Stimulated activated naive CD4-positive, alpha-beta T cell (primary cell): ENCODE measurements at regions not wholly inside any gene's neighbourhood (a gene's known extent, or its start where the extent isn't known, plus 50 kb on each side); places are given as distances from the start of the nearest gene placed in this dataset.
"Not testable (repeated sequence)": the region's sequence is repeated elsewhere in the genome, so short reads cannot be mapped to it uniquely, and the experiment has no call there.

Source experiments
- DNase-seq, 6 experiments: peaks; one replicate each; lab custom pipeline; 2025; lab: John Stamatoyannopoulos, UW

DNA sequence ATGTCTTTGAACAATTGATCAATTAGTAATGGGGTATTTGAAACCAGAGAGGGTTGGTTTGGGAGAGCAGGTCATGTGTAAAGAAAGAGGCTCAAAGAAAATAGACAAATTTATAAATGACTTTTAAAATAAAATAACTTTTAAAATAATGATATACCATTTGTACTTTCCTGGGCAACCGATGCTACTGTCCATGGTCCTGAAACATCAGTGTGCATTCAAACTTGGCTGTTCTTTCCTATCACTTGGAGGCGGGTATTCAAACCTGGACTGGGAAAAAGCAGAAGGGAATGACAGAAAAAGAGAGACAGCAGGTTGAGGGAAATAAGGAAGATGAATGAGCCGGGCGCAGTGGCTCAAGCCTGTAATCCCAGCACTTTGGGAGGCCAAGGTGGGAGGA, 1446.4 kb upstream of the WWC1 start:
- DNase-seq, result no peak

DNA sequence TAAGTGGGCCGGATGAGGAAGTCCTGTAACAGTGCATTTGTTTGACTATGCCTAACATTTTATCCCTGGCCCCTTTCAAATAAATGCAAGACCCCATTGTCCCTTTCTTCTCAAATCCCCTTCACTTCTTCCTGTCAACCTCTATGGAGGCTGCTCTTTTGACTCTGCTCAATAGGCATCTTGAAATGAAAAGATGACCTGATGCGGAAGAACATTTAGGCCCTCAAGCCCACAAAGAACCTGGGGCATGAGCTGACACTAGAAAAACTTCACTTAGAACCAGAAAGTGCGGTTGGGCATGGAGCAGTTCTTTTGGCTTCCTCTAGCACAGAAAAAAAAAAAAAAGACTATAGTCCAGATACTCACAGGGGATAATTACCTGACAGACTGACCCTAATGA, 1434.7 kb upstream of the WWC1 start:
- no peak for DNase-seq

DNA sequence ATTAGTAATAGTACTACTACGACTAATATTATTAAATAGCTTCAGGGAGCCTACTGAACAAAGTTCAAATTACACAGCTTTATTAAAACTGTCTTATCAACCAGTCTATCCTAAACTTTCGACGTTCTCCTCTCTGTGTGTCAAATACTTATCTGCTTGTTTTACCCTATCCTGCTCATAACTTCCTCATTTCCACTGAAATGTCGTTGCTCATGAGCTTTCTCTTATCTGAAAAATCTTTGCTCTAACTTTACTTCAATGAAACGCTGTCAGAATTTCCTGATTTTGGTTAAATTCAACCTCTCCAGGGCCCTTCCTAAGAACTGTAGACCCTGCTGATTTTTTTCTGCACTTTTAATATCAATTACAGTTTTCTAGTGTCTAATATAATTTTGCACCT, 1431.0 kb upstream of the WWC1 start:
- DNase-seq, result no peak

DNA sequence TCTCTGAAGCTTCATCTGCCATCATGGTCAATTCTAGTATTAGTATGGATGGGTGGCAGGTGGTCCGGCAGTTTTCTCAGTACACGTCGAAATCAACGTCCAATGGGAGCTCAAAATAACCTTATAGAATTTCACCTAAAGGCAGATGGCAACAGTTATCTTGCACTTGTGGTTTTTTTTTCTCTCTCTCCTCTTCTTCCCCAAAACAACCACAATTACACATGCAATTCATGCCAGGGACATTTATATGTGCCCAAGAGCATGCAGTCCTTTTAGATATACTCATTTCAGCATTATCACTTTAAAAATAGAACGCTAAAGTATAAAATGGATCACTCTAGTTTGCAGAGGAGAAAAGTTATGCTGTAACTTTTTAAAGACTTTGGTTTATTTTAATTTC, 1428.9 kb upstream of the WWC1 start:
- no peak for DNase-seq

DNA sequence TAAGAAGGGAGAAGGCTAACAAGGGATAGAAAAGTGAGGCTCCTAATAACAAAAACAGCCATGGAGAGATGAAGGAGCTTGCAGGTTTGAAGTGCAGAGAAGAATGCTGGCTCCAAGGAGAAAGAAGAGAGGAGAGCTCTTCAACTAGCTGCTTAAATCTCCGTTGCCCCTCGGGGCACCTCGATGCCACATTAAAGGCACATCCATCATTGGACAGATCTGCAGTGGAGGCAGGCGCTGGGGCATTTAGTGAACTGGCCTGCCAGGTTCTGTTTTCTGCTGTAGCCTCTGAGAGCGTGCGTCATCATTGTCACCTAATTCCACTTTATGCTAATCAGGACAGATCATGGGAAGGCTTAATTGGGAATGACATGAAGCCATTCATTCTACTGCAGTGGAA, 1426.2 kb upstream of the WWC1 start:
- DNase-seq, result no peak

DNA sequence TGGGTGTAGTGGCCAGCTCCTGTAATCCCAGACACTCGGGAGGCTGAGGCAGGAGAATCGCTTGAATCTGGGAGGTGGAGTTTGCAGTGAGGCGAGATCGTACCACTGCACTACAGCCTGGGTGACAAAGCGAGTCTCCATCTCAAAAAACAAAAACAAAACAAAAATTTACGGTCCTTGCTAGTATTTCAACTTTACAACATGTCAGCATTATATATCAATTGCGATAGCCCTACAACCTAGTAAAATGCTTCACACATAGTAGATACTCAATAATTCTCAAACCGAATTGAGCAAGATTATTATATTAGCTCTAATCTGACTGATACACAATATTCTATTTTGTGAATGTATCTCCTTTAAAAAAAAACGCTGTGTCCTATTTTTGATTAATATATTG, 1411.0 kb upstream of the WWC1 start:
- DNase-seq, result no peak

DNA sequence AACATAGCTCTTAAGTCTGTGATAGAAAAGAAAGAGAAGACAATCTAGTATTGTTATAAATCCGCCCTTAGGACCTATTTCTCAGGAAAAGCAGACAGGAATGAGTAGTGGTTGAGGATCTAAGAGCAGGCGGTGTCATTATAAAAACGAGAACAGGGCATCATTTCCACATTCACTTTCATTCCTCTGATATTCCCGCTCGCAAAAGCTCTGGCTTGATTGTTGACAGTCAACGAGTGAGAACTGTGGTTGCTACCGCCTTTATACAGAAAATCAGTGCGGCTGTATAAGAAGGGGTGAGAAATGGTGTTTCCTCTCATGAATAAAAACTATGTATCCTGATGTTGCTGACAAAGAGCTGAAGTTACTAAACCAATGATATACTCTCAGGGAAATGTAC, 1409.6 kb upstream of the WWC1 start:
- no peak for DNase-seq

DNA sequence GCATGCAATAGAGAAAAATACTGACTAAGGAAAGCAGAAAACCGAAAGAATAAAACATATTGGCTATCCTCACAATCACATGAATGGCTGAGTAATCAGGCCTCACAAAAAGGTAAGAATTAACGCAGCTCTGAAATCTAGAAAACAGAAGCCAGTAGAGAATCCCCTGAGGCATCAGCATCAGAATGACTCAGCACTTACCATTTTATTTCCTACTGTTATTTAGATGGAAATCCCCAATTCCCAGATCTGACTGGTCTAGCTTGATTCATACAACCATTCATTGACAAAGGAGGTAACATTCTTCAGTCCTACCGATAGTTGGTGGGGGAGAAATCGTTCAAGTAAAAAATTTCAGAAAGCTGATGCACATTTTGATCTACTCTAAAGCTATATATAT, 1408.4 kb upstream of the WWC1 start:
- no peak for DNase-seq

DNA sequence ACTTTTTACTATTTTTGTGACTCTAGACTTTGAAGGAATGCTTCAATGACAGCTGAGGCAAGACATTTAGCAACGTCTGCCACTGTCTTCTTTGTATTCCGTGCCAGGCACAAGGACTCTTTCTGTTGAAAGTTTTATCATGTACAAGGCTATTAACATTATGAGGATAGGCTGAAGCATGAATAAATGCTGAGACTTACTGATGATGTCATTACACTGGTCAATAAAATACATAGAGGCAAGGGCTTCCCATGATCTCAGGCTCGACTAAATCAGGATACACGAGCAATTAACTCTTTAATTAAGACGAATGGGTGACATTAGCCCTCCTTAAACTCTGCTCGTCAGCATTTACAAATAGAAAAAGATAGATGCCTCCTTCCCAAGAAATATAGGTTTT, 1393.3 kb upstream of the WWC1 start:
- DNase-seq, result no peak

DNA sequence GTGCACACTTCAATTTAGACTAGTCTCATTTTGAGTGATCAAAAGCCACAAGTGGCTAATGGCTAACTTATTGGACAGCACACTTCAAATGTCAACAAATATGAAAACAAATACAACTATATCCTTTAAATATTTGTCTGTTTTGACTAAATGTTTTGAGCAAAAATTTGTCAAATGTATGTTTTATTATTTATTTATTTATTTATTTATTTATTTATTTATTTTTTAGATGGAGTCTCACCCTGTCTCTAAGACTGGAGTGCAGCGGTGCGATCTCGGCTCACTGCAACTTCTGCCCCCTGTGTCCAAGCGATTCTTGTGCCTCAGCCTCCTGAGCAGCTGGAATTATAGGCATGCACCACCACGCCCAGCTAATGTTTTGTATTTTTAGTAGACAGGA, 1392.1 kb upstream of the WWC1 start:
- no peak for DNase-seq

DNA sequence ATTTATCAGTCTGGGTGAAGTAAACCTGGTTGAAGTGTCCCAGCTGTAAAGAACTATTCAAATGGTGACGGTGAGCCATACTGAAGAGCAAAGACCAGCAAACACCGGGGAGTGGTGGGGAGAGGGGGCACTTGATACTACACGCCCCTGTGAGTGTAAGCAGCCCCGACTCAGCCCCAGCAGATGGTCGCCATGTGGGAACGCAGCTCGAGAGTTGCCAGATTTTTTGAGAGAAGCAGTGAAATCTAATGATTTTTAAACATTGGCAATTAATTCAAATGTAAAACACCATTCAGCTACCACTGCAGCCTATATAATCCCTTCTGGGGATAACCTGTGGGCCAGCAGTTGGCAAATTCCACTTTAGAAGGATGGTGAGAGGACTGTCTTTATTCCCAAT, 1386.9 kb upstream of the WWC1 start:
- DNase-seq, result no peak

DNA sequence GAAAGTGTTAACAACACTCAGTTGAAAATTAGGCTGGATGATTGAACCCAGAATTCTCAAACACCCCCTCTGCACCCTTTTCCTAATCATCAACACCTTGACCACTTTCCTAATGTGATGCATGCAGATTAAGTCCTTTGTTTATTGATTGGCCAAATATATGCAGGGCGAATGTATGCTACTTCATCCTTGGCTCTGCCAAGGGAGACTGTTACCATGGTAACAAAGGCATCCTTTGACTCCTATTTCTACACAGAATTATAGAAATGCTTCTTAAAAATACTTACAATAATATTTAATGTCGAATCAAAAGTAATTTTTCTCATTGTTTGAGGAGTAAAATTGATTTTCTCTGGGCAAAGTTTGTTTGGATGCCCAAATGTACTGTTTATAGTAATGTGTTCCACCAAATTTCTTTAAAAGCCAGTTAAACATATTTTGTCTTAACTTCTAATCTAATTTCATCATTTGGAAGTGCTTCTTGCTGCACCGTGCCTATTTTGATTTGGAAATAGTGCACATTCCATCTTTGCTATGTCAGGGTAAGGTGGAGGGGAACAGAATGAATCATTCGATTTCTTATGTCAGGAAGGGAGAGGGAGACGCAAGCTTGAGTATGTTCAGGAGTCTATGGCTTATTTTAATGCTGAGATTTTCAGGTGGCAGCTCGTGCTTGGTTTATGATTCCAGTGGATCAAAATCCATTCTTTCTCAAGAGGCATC, 1384.3 kb upstream of the WWC1 start:
- DNase-seq, result no peak

DNA sequence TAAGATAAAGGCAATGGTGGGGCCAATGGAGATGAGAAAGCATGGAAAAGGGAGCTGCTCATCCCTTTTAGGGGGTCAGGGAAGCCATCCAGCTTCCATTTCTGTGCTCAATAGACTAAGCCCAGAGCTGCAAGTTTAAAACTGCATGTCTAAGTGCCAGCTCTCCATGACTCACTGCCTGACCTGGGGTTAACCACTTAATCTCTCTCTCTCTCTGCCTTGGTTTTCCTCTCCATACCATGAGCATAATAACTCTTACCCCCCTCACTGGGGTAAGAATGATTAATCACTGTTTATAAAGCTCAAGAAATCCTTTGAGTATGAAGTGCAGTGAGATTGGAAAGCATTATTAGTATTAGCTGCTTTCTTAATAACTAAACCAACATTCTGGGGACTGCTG, 1382.4 kb upstream of the WWC1 start:
- no peak for DNase-seq

DNA sequence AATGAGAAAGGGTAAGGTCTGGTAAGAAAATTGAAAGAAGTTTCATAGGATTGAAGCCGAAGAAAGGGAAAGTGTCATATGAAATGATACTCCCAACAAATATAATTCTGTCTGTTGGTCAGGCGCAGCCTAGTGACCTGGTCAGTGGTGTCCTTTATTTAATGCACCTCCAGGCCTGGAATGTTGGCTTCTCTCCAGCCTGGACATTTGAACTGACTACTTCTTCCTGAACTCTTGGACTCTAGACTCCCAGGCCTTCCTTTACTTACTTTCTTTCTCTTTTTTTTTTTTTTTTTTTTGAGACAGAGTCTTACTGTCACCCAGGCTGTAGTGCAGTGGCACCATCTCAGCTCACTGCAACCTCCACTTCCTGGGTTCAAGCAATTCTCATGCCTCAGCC, 1381.5 kb upstream of the WWC1 start:
- DNase-seq, result no peak

DNA sequence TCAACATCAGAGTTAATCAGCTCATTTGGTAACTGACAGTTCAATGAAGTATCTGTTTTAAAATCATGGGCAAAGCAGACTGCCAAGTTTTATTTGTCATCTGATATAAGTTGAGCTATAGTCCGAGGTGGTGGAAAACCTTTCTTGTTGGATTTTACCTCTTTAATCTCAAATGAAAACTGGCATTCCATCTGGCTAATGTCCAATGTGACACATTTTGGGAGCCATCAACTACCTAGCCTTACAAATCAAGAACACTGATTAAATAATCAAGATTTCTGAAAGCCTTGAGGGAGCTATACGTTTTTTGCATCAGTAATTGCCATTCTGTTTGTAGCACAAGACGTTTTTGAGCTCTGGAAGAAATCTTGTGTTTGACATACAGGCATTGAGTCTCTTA, 1380.5 kb upstream of the WWC1 start:
- no peak for DNase-seq

DNA sequence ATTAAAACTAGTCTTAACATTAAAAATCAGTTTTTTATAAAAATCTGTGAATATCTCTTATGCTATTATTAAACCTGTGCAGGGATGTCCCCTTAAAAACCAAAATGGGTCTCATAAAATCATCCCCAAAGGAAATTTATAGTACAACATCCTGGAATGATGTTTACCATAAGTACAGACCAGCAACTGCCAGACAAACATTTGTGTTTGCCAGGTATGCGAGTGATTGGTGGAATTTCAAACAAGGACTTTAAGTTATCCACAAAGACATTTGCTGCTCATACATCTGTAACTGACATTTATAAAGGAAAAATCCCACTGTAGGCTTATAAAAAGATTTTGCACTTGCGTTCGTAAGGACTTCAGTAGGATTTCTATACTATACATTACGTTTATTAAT, 1375.4 kb upstream of the WWC1 start:
- no peak for DNase-seq

DNA sequence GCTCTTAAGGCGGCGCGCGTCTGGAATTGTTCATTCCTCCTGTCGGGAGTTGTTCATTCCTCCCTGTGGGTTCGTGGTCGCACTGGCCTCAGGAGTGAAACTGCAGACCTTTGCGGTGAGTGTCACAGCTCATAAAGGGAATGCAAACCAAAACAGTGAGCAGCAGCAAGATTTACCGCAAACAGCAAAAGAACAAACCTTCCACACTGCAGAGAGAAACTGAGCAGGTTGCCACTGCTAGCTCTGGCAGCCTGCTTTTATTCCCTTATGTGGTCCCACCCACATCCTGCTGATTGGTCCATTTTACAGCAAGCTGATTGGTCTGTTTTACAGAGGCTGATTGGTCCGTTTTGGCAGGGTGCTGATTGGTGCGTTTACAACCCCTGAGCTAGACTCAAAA, 1365.3 kb upstream of the WWC1 start:
- no peak for DNase-seq

DNA sequence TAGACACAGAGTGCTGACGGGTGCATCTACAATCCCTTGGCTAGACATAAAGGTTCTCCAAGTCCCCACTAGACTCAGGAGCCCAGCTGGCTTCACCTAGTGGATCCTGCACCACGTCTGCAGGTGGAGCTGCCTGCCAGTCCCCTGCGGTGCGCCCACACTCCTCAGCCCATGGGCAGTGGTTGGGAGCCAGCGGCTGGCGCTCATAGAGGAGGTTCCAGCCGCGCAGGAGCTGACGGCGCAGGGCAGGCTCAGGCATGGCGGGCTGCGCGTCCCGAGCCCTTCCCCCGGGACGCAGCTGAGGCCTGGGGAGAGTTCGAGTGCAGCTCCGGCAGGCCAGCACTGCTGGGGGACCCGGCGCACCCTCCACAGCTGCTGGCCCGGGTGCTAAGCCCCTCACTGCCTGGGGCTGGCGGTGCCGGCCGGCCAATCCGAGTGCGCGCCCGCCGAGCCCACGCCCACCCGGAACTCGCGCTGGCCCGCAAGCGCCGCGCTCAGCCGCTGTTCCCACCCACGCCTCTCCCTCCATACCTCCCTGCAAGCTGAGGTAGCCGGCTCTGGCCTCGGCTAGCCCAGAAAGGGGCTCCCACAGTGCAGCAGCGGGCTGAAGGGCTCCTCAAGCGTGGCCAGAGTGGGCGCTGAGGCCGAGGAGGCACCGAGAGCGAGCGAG, 1364.5 kb upstream of the WWC1 start:
- DNase-seq, result not testable (repeated sequence)

DNA sequence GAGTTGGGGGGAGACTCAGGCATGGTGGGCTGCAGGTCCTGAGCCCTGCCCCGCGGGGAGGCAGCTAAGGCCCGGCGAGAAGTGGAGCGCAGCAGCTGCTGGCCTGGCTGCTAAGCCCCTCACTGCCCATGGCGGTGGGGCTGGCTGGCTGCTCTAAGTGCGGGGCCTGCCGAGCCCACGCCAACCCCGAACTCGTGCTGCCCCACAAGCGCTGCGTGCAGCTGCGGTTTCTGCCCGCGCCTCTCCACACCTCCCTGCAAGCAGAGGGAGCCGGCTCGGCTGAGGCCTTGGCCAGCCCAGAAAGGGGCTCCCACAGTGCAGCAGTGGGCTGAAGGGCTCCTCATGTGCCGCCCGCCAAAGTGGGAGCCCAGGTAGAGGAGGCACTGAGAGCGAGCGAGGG, 1355.1 kb upstream of the WWC1 start:
- no peak for DNase-seq

DNA sequence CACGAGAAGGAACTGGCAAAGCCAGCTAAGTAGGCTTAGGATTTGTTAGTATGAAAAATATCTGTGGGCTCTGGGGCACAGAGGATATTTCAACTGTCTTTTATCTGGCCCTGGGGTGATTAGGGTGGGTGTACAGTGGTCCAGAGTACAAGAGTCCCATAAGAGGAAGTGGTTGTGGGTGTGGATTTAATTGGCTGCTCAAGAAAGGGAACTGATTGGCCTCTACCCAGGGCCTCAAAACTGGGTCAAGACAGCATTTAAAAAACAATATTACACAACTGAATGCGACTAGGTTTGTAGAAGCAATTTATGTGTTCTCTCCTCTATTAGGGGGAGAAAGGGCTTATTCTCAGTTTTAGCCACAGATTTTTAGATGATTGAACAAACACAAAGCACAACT, 1353.4 kb upstream of the WWC1 start:
- DNase-seq, result no peak

DNA sequence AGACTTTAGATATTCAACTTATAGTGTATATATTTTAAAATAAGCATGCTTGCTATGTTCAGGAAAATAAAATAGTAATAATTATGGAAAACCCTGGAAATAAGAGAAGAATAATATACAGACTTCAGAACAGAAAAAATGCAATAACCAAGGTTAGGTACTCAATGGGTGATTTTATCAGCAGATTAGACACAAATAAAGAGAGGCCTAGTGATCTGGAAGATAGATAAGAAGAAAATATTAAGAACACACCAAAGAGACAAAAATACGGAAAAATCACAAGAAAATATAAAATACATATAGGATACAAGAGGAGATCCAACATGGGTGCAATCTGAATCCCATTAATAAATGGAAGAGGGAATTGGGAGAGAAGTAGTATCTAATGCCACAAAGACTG, 1348.5 kb upstream of the WWC1 start:
- DNase-seq, result no peak

DNA sequence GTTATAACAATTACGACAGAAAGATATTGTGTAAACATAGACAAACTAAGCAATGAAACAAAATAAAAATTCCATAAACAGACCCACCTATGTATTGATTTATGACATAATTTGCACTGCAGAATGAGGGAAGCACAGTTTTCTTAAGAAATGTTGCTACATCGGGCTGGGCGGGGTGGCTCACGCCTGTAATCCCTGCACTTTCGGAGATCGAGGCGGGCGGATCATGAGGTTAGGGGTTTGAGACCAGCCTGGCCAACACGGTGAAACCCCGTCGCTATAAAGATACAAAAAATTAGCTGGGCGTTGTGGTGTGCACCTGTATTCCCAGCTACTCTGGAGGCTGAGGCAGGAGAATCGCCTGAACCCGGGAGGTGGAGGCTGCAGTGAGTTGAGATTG, 1344.4 kb upstream of the WWC1 start:
- no peak for DNase-seq

DNA sequence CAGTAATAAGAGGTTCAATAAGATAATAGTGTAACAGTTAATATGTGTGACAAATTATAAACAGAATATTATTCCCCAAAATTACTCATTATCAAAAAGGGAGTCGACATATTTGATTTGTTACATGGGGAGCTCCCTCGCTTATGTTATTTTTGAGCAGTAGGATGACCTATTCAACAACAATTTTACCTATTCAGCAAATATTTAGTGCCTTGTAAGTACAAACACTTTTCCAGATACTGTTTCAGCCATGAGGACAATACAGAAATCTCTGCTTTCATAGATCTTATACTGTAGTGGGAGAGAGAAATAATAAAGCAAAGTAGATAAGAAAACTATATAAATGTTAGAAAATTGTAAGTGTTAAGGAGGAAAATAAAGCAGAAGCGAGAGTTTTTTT, 1342.8 kb upstream of the WWC1 start:
- DNase-seq, result no peak

DNA sequence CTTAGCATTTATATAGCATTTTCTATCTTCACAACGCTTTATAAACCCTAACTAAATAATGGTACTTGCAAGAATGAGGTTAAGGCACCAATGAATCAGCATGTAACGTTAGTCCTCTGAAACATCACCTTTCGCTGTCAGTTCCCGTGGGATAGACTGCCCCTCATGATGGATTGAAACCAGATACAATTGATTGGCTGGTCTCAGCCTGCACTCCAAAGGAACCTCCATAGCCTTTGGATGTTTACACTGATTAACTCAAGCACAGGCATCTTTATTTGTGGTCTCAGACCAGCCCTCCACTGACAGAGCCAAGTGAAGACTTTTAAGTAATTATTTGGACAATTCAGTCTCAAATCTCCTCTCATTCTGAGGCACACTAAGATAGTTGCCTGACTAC, 1339.4 kb upstream of the WWC1 start:
- DNase-seq, result no peak
